ENCODE measurements at regions not wholly inside any gene's neighbourhood (a gene's known extent, or its start where the extent isn't known, plus 50 kb on each side); places are given as distances from the start of the nearest gene placed in this dataset.
A peak's percentile ranks its signal among the peaks of the same experiment; 100 is the strongest.
"Not testable (repeated sequence)": the region's sequence is repeated elsewhere in the genome, so short reads cannot be mapped to it uniquely, and the experiment has no call there.

- ATAC-seq = peak; percentile 51
- H3K4me1 ChIP-seq; H3K27ac ChIP-seq; H3K36me3 ChIP-seq; intact Hi-C loops (cut with DNase I); DNase-seq; H3K4me3 ChIP-seq; H3K27me3 ChIP-seq; H3K9me3 ChIP-seq: not testable (repeated sequence)
These were observed 2777.4 kb upstream of the TPTE start for GRCh38 chr21:7743940-7744339.

- peak; percentile 99 for ATAC-seq
- intact Hi-C loops (cut with DNase I) = not testable (repeated sequence)
These were observed 2776.8 kb upstream of the TPTE start for GRCh38 chr21:7744406-7745099.

DNA sequence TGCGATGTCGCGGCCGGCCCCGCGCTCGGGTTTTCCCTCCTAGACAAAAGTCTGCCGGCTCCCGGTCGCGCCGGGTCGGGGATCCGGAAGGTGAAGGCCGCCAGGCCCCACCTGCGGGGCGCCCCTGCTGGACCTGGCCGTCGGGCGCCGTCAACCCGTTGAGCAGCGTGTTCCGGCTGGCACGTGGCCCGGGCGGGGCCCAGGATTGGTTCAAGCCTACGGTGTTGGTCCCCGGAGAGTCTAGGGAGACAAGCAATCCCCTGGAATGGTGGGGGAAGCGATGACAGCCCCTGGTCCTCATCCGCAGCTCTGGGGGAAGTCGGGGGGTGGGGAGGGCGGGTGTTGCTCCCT is 2776.3 kb upstream of the TPTE start:
- H3K27me3 ChIP-seq; H3K27ac ChIP-seq; H3K4me1 ChIP-seq; H3K9me3 ChIP-seq; H3K4me3 ChIP-seq; intact Hi-C loops (cut with DNase I); H3K36me3 ChIP-seq; DNase-seq: not testable (repeated sequence)
- ATAC-seq = peak; percentile 72

More at GRCh38 chr21:7744406-7745099, 2776.8 kb upstream of the TPTE start:
- not testable (repeated sequence) for DNase-seq, H3K36me3 ChIP-seq, H3K9me3 ChIP-seq, H3K4me3 ChIP-seq, H3K4me1 ChIP-seq, H3K27ac ChIP-seq, H3K27me3 ChIP-seq

- H3K4me3 ChIP-seq; H3K27me3 ChIP-seq; H3K27ac ChIP-seq; ATAC-seq; intact Hi-C loops (cut with DNase I); H3K9me3 ChIP-seq; H3K4me1 ChIP-seq; DNase-seq; H3K36me3 ChIP-seq: not testable (repeated sequence)
These were observed 2773.4 kb upstream of the TPTE start for GRCh38 chr21:7747964-7748363.

DNA sequence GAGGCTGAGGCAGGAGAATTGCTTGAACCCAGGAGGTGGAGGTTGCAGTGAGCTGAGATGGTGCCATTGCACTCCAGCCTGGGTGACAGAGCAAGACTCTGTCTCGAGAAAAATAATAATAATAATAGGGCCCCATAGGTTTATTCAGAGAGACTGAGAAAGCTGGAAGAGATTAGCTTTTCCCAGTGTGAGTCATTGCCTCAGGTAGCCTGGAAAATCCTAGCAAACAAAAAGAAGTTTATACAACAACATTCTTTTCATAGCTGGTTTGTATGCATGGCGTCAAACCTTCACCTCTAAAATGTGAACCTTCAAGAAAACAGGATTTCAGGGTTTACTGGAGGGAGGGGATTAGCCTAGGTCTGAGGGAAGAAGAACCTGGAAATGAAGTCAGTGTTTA is 2768.8 kb upstream of the TPTE start:
- DNase-seq; H3K36me3 ChIP-seq; H3K9me3 ChIP-seq; H3K27me3 ChIP-seq; H3K27ac ChIP-seq; H3K4me1 ChIP-seq; H3K4me3 ChIP-seq; intact Hi-C loops (cut with DNase I): not testable (repeated sequence)
- peak; percentile 66 for ATAC-seq

DNA sequence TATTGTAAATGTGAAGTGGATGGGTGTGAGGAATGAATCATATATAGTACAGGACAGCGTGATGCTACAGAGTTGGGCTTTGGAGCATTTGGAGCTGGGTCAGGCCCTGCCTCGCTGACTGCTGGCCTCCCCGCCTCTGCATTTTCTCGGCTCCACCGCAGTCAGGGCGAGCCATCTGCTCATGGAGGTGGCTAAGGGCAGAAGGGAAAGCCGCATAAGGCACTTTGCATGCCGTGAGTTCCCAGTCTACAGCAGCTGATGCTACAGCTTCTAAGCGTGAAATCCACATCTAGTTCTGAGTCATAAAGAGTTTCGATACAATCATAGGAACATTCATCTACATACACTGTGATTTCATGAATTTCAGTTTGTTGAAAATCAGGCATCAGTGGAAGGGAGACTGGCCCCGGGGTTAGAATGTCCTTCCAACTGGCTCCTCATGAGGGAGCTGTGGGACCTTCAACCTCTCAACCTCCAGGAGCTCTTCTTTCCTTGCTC is 2768.0 kb upstream of the TPTE start:
- H3K27ac ChIP-seq; DNase-seq; intact Hi-C loops (cut with DNase I); H3K27me3 ChIP-seq; H3K9me3 ChIP-seq; H3K4me3 ChIP-seq; H3K4me1 ChIP-seq; H3K36me3 ChIP-seq: not testable (repeated sequence)
- peak; percentile 54 for ATAC-seq

DNA sequence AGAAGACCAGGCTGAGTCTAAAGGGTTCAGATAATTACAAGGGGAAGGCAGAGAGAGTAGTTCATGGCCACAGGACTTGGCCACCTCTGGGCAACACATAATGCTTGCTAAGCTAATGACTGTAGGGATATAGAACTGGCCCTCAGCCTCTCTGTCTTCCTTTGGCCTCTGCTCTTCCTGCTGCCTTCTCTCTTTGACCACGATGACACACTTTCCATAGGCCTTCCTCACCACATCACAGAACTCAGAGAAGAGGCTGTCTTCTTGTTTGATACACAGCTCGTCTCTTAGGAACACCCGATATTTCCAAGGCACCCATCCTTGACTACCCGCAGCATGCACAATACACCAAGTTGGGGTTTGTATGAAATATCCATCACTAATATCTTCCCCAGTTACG is 2751.4 kb upstream of the TPTE start:
- DNase-seq; H3K36me3 ChIP-seq; H3K4me1 ChIP-seq; ATAC-seq; intact Hi-C loops (cut with DNase I); H3K4me3 ChIP-seq; H3K27me3 ChIP-seq; H3K27ac ChIP-seq; H3K9me3 ChIP-seq: not testable (repeated sequence)

DNA sequence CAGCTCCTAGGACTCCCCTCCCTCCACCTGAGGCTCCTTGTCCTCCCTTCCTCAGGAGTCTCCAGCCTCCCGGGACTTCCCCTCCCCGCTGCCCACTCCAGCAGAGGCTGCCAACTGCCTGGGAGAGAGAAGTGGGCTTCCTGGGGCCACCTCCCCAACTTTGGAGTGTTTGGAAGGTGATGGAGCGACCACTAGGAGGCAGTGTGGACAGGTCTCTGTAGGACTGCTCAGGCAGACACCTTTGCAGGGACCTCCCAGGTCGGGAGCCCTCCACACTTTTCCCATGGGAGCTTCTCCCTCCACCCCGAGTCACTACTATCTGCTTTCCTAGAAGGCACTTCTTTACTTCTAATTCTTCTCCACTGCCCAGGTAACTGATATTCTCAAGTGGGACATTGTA is 2747.2 kb upstream of the TPTE start:
- H3K27ac ChIP-seq; H3K36me3 ChIP-seq; DNase-seq; H3K4me3 ChIP-seq; H3K9me3 ChIP-seq; H3K4me1 ChIP-seq; intact Hi-C loops (cut with DNase I); H3K27me3 ChIP-seq; ATAC-seq: not testable (repeated sequence)

GRCh38 chr21:7775327-7775984 is 2745.9 kb upstream of the TPTE start:
- not testable (repeated sequence) for ATAC-seq

GRCh38 chr21:7776035-7776434 is 2745.3 kb upstream of the TPTE start:
- intact Hi-C loops (cut with DNase I); DNase-seq: not testable (repeated sequence)

More at GRCh38 chr21:7775327-7775984, 2745.9 kb upstream of the TPTE start:
- DNase-seq; H3K9me3 ChIP-seq; H3K27me3 ChIP-seq; H3K27ac ChIP-seq; intact Hi-C loops (cut with DNase I); H3K4me1 ChIP-seq; H3K4me3 ChIP-seq; H3K36me3 ChIP-seq: not testable (repeated sequence)

DNA sequence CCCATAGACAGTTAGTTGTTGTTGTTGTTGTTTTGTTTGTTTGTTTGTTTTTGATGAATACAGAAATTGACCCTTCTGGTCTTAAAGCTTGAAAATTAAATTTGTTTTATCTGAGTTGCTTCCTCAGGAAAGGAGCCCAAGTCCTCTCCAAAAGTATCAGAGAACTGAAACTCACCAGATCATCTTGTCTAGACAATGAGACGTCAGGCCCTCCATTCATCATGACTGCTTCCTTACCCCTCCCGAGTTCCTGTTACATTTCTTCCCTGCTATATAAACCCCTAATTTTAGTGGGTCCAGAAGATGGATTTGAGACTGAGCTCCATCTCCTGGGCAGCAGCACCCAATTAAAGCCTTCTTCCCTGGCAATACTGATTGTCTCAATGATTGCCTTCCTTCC is 2744.8 kb upstream of the TPTE start:
- H3K27ac ChIP-seq; ATAC-seq; H3K36me3 ChIP-seq; H3K4me1 ChIP-seq; H3K4me3 ChIP-seq; H3K27me3 ChIP-seq; H3K9me3 ChIP-seq; intact Hi-C loops (cut with DNase I); DNase-seq: not testable (repeated sequence)

More at GRCh38 chr21:7776035-7776434, 2745.3 kb upstream of the TPTE start:
- H3K27me3 ChIP-seq, H3K9me3 ChIP-seq, H3K27ac ChIP-seq, ATAC-seq, H3K4me1 ChIP-seq, H3K36me3 ChIP-seq, H3K4me3 ChIP-seq: not testable (repeated sequence)

DNA sequence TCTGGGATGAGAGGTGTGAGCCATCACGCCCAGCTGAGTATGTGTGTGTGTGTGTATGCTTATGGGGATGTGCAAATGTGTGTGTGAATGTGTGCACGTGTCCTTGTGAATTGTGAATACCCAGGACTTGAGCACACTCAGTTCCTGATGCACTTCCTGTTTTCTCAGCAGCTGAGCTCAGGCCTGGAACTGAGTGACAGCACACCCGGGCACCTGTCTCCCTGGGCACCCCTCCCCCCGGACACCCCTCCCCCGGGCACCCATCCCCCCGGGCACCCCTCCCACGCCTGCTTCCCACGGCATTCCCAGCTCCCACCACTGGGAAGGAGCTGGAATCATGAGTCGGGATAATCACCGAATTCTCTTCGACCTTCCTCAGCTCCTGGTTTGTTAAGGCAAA is 2744.1 kb upstream of the TPTE start:
- ATAC-seq; H3K36me3 ChIP-seq; H3K4me3 ChIP-seq; H3K27ac ChIP-seq; H3K27me3 ChIP-seq; H3K4me1 ChIP-seq; intact Hi-C loops (cut with DNase I); H3K9me3 ChIP-seq: not testable (repeated sequence)
- DNase-seq = peak in 1 of 4 donors; percentile 31

GRCh38 chr21:7787427-7788078 is 2733.8 kb upstream of the TPTE start:
- H3K9me3 ChIP-seq; DNase-seq; H3K27me3 ChIP-seq; H3K4me3 ChIP-seq; intact Hi-C loops (cut with DNase I); ATAC-seq; H3K4me1 ChIP-seq; H3K27ac ChIP-seq; H3K36me3 ChIP-seq: not testable (repeated sequence)
